WTC11 (cell line): ENCODE measurements at regions not wholly inside any gene's neighbourhood (a gene's known extent, or its start where the extent isn't known, plus 50 kb on each side); places are given as distances from the start of the nearest gene placed in this dataset.

Experiments used
- ATAC-seq: fragments of 200-7000 bp; cut with Tn5 transposase; 2 replicates; pipeline ENCODE4 v1.10.0; 2021; ENCODE audit warnings: mild to moderate bottlenecking, moderate library complexity
- CTCF ChIA-PET: fragments of 300-600 bp; sonication (Branson Sonifier 250); formaldehyde crosslinking; loops from one replicate; lab custom pipeline; 2021; ENCODE audit warnings: antibody characterized with exemption; lab: Charles Lee
- POLR2A ChIA-PET: fragments of 350-600 bp; sonication (Branson Sonifier 250); formaldehyde crosslinking; loops from one replicate; lab custom pipeline; 2021; ENCODE audit warnings: antibody characterized with exemption; lab: Charles Lee
- DNase-seq: peaks from one replicate; pipeline ENCODE4 v3.0.0; 2021; ENCODE audit warnings: low spot score
- H3K27ac Mint-ChIP-seq: 2 replicates; pipeline ENCODE4 v1.8.0; 2021; ENCODE audit warnings: mixed read lengths
- H3K27me3 Mint-ChIP-seq: 2 replicates; pipeline ENCODE4 v1.8.0; 2021; ENCODE audit warnings: low read depth, mild to moderate bottlenecking, moderate library complexity, mixed read lengths
- H3K36me3 Mint-ChIP-seq: 2 replicates; pipeline ENCODE4 v1.8.0; 2021; ENCODE audit warnings: mixed read lengths
- H3K4me1 Mint-ChIP-seq: 2 replicates; pipeline ENCODE4 v1.8.0; 2022; ENCODE audit warnings: mixed read lengths
- H3K4me3 Mint-ChIP-seq: 2 replicates; pipeline ENCODE4 v1.8.0; 2021; ENCODE audit warnings: mild to moderate bottlenecking, moderate library complexity, mixed read lengths
- H3K9me3 Mint-ChIP-seq: 2 replicates; pipeline ENCODE4 v1.8.0; 2021; ENCODE audit warnings: mixed read lengths
- CREB1 ChIP-seq: sonication (generic); formaldehyde crosslinking; IDR thresholded peaks from 2 replicates; pipeline ENCODE4 v1.8.0; 2023; ENCODE audit warnings: mild to moderate bottlenecking, missing genetic modification reagents
- ETV6 ChIP-seq: sonication (generic); formaldehyde crosslinking; IDR thresholded peaks from 2 replicates; pipeline ENCODE4 v1.8.1; 2022; ENCODE audit warnings: mild to moderate bottlenecking, missing genetic modification reagents
- FOXJ3 ChIP-seq: sonication (generic); formaldehyde crosslinking; IDR thresholded peaks from 2 replicates; pipeline ENCODE4 v1.9.0; 2021; ENCODE audit warnings: missing genetic modification reagents, mild to moderate bottlenecking, borderline replicate concordance
- FOXK1 ChIP-seq: sonication (generic); formaldehyde crosslinking; IDR thresholded peaks from 2 replicates; pipeline ENCODE4 v1.8.0; 2022; ENCODE audit warnings: mild to moderate bottlenecking, moderate library complexity, missing genetic modification reagents
- GABPB1 ChIP-seq: sonication (generic); formaldehyde crosslinking; IDR thresholded peaks from 2 replicates; pipeline ENCODE4 v1.8.1; 2023; ENCODE audit warnings: mild to moderate bottlenecking, missing genetic modification reagents
- KAT7 ChIP-seq: sonication (generic); formaldehyde crosslinking; IDR thresholded peaks from 2 replicates; pipeline ENCODE4 v1.8.1; 2023; ENCODE audit warnings: missing genetic modification reagents, mild to moderate bottlenecking, borderline replicate concordance
- MXD4 ChIP-seq: fragments of 250-450 bp; sonication (Bioruptor Pico); IDR thresholded peaks from 2 replicates; pipeline ENCODE4 v1.8.0; 2021; ENCODE audit warnings: mild to moderate bottlenecking, moderate library complexity, borderline replicate concordance
- NFE2L1 ChIP-seq: sonication (generic); formaldehyde crosslinking; IDR thresholded peaks from 2 replicates; pipeline ENCODE4 v1.8.1; 2023; ENCODE audit warnings: missing genetic modification reagents
- NFYB ChIP-seq: sonication (generic); formaldehyde crosslinking; conservative IDR thresholded peaks from 2 replicates; pipeline ENCODE4 v1.8.0; 2022; ENCODE audit warnings: low read depth, missing genetic modification reagents
- ZNF121 ChIP-seq: sonication (generic); formaldehyde crosslinking; IDR thresholded peaks from 2 replicates; pipeline ENCODE4 v1.8.0; 2023; ENCODE audit warnings: missing genetic modification reagents
- ZNF138 ChIP-seq: sonication (generic); formaldehyde crosslinking; conservative IDR thresholded peaks from 2 replicates; pipeline ENCODE4 v1.8.1; 2022; ENCODE audit warnings: mild to moderate bottlenecking, moderate library complexity, missing genetic modification reagents
- ZNF219 ChIP-seq: sonication (generic); formaldehyde crosslinking; IDR thresholded peaks from 2 replicates; pipeline ENCODE4 v1.8.0; 2023; ENCODE audit warnings: missing genetic modification reagents, mild to moderate bottlenecking, borderline replicate concordance
- TF ChIP-seq, protein P1 (sequence below): sonication (generic); formaldehyde crosslinking; IDR thresholded peaks from 2 replicates; pipeline ENCODE4 v1.8.1; 2023; ENCODE audit warnings: mild to moderate bottlenecking, missing genetic modification reagents, borderline replicate concordance
- TF ChIP-seq, protein P2 (sequence below): fragments of 250-450 bp; sonication (Bioruptor Pico); IDR thresholded peaks from 2 replicates; pipeline ENCODE4 v1.9.0; 2021; ENCODE audit warnings: mild to moderate bottlenecking
- TF ChIP-seq, protein P3 (sequence below): sonication (generic); formaldehyde crosslinking; IDR thresholded peaks from 2 replicates; pipeline ENCODE4 v1.8.1; 2023; ENCODE audit warnings: mild to moderate bottlenecking, missing genetic modification reagents, moderate library complexity
- TF ChIP-seq, protein P4 (sequence below): sonication (generic); formaldehyde crosslinking; IDR thresholded peaks from 2 replicates; pipeline ENCODE4 v1.8.1; 2022; ENCODE audit warnings: low read depth, missing genetic modification reagents, borderline replicate concordance
- TF ChIP-seq, protein P5 (sequence below): sonication (generic); formaldehyde crosslinking; conservative IDR thresholded peaks from 2 replicates; pipeline ENCODE4 v1.8.1; 2022; ENCODE audit warnings: mild to moderate bottlenecking, missing genetic modification reagents
- TF ChIP-seq, protein P6 (sequence below): sonication (generic); formaldehyde crosslinking; conservative IDR thresholded peaks from 2 replicates; pipeline ENCODE4 v1.8.1; 2023; ENCODE audit warnings: mild to moderate bottlenecking, low read depth, missing genetic modification reagents, moderate library complexity
- TF ChIP-seq, protein P7 (sequence below): sonication (generic); formaldehyde crosslinking; IDR thresholded peaks from 2 replicates; pipeline ENCODE4 v1.8.1; 2023; ENCODE audit warnings: mild to moderate bottlenecking, missing genetic modification reagents, moderate library complexity

DNA sequence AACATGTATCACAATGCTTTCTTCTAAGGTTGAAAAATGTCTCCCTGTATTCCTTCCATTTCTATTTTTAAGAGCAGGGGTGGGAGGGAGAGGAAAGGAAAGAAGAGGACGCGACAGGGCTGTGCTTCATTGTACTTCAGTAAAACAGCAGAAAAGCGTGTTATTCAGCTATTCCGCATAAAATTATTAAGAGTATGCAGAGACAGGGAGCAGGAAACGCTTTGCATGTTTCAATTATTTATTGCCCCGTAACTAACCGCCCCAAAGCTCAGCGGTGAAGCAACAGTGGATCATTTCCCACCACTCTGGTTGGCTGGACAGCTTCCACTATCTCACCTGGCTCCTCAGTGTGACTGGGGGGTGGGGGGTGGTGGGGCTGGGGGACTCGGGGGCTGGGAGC is 188.9 kb downstream of the TTLL2 start:
- Mint-ChIP-seq H3K4me3 (no peak overlapping the region), H3K27ac (no peak overlapping the region), H3K4me1 (peaks cover 15% of the 10 kb centered on the region), H3K9me3 (no peaks in the 10 kb centered on the region), H3K36me3 (no peaks in the 10 kb centered on the region), H3K27me3 (no peaks in the 10 kb centered on the region)
- ChIA-PET POLR2A (no interaction called here), CTCF (interaction anchor here (0.6 to 1.5 kb wide), 2 partner anchors 10 to 29 kb away, joined by 3 to 4 read pairs; no protein-coding TSS in a partner anchor)
- DNase-seq, result no peak
- no peak for TF ChIP-seq ZNF219
- TF ChIP-seq MXD4 (CRISPR knock-in tag), result no peak
- TF ChIP-seq, protein P1, sequence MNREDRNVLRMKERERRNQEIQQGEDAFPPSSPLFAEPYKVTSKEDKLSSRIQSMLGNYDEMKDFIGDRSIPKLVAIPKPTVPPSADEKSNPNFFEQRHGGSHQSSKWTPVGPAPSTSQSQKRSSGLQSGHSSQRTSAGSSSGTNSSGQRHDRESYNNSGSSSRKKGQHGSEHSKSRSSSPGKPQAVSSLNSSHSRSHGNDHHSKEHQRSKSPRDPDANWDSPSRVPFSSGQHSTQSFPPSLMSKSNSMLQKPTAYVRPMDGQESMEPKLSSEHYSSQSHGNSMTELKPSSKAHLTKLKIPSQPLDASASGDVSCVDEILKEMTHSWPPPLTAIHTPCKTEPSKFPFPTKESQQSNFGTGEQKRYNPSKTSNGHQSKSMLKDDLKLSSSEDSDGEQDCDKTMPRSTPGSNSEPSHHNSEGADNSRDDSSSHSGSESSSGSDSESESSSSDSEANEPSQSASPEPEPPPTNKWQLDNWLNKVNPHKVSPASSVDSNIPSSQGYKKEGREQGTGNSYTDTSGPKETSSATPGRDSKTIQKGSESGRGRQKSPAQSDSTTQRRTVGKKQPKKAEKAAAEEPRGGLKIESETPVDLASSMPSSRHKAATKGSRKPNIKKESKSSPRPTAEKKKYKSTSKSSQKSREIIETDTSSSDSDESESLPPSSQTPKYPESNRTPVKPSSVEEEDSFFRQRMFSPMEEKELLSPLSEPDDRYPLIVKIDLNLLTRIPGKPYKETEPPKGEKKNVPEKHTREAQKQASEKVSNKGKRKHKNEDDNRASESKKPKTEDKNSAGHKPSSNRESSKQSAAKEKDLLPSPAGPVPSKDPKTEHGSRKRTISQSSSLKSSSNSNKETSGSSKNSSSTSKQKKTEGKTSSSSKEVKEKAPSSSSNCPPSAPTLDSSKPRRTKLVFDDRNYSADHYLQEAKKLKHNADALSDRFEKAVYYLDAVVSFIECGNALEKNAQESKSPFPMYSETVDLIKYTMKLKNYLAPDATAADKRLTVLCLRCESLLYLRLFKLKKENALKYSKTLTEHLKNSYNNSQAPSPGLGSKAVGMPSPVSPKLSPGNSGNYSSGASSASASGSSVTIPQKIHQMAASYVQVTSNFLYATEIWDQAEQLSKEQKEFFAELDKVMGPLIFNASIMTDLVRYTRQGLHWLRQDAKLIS (CRISPR knock-in tag), result no peak
- TF ChIP-seq, protein P2, sequence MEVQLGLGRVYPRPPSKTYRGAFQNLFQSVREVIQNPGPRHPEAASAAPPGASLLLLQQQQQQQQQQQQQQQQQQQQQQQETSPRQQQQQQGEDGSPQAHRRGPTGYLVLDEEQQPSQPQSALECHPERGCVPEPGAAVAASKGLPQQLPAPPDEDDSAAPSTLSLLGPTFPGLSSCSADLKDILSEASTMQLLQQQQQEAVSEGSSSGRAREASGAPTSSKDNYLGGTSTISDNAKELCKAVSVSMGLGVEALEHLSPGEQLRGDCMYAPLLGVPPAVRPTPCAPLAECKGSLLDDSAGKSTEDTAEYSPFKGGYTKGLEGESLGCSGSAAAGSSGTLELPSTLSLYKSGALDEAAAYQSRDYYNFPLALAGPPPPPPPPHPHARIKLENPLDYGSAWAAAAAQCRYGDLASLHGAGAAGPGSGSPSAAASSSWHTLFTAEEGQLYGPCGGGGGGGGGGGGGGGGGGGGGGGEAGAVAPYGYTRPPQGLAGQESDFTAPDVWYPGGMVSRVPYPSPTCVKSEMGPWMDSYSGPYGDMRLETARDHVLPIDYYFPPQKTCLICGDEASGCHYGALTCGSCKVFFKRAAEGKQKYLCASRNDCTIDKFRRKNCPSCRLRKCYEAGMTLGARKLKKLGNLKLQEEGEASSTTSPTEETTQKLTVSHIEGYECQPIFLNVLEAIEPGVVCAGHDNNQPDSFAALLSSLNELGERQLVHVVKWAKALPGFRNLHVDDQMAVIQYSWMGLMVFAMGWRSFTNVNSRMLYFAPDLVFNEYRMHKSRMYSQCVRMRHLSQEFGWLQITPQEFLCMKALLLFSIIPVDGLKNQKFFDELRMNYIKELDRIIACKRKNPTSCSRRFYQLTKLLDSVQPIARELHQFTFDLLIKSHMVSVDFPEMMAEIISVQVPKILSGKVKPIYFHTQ (CRISPR knock-in tag), result no peak
- ATAC-seq, result no peak

DNA sequence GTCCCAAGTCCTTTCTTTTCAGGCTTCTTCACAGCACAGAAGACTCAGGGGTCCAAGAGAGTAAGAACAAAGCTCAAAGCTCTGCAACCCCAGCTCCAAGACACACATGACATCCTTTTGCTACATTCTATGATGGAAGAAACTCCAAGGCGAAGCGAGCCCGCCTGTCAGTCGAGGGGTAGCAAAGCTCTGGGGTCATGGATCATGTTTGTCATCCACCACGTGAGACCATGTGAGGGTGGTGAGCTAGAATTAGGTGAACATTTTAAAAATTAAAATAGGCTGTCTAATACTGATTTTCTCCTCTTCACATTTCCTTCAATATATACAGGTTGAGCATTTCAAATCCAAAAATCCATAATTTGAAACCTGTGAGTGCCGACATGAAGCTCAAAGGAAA is 189.6 kb downstream of the TTLL2 start:
- H3K9me3 Mint-ChIP-seq, result no peaks in the 10 kb centered on the region
- ATAC-seq (no peak), DNase-seq (no peak)
- H3K4me1 Mint-ChIP-seq, result peaks cover 10% of the 10 kb centered on the region
- H3K4me3 Mint-ChIP-seq, result no peak overlapping the region
- ChIA-PET CTCF (interaction anchor here (0.6 to 1.5 kb wide), 3 partner anchors 11 to 719 kb away, joined by 3 to 4 read pairs (median 3); no protein-coding TSS in a partner anchor), POLR2A (no interaction called here)
- TF ChIP-seq CREB1 (CRISPR knock-in tag) (no peak), GABPB1 (CRISPR knock-in tag) (no peak), ZNF138 (CRISPR knock-in tag) (no peak), FOXJ3 (CRISPR knock-in tag) (no peak)
- TF ChIP-seq, protein P3, sequence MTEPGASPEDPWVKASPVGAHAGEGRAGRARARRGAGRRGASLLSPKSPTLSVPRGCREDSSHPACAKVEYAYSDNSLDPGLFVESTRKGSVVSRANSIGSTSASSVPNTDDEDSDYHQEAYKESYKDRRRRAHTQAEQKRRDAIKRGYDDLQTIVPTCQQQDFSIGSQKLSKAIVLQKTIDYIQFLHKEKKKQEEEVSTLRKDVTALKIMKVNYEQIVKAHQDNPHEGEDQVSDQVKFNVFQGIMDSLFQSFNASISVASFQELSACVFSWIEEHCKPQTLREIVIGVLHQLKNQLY (CRISPR knock-in tag), result no peak
- H3K27me3 Mint-ChIP-seq, result no peaks in the 10 kb centered on the region
- H3K27ac Mint-ChIP-seq, result no peak overlapping the region
- H3K36me3 Mint-ChIP-seq, result no peaks in the 10 kb centered on the region

DNA sequence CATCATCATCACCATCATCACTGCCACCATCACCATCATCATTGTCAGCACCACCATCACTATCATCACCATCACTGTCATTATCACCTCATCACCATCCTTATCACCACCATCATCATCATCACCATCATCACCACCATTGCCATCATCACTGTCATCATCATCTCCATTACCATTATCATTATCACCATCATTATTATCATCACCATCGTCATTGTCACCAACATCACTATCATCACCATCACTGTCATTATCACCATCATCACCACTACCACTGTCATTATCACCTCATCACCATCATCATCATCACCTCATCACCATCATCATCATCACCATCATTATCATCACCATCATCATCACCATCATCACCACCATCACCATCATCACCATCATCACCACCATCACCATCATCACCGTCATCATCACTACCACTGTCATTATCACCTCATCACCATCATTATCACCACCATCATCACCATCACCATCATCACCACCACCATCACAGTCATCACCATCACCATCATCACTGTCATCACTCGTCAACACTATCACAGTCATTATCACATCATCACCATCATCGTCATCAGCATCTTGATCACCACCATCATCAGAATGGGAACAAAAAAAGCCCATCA is 191.1 kb downstream of the TTLL2 start:
- DNase-seq (no peak), ATAC-seq (no peak)
- no peaks in the 10 kb centered on the region for H3K9me3 Mint-ChIP-seq
- no peak overlapping the region for H3K27ac Mint-ChIP-seq
- ChIA-PET POLR2A (no interaction called here), CTCF (no interaction called here)
- H3K4me3 Mint-ChIP-seq, result no peak overlapping the region
- H3K4me1 Mint-ChIP-seq, result no peaks in the 10 kb centered on the region; the same call in 1 of the 2 replicates
- no peaks in the 10 kb centered on the region for H3K36me3 Mint-ChIP-seq
- no peaks in the 10 kb centered on the region for H3K27me3 Mint-ChIP-seq
- TF ChIP-seq ETV6 (CRISPR knock-in tag), result no peak
- TF ChIP-seq, protein P4, sequence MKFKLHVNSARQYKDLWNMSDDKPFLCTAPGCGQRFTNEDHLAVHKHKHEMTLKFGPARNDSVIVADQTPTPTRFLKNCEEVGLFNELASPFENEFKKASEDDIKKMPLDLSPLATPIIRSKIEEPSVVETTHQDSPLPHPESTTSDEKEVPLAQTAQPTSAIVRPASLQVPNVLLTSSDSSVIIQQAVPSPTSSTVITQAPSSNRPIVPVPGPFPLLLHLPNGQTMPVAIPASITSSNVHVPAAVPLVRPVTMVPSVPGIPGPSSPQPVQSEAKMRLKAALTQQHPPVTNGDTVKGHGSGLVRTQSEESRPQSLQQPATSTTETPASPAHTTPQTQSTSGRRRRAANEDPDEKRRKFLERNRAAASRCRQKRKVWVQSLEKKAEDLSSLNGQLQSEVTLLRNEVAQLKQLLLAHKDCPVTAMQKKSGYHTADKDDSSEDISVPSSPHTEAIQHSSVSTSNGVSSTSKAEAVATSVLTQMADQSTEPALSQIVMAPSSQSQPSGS (CRISPR knock-in tag), result no peak
- TF ChIP-seq, protein P5, sequence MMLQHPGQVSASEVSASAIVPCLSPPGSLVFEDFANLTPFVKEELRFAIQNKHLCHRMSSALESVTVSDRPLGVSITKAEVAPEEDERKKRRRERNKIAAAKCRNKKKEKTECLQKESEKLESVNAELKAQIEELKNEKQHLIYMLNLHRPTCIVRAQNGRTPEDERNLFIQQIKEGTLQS (CRISPR knock-in tag), result no peak
- no peak for TF ChIP-seq MXD4 (CRISPR knock-in tag)
- TF ChIP-seq, protein P6, sequence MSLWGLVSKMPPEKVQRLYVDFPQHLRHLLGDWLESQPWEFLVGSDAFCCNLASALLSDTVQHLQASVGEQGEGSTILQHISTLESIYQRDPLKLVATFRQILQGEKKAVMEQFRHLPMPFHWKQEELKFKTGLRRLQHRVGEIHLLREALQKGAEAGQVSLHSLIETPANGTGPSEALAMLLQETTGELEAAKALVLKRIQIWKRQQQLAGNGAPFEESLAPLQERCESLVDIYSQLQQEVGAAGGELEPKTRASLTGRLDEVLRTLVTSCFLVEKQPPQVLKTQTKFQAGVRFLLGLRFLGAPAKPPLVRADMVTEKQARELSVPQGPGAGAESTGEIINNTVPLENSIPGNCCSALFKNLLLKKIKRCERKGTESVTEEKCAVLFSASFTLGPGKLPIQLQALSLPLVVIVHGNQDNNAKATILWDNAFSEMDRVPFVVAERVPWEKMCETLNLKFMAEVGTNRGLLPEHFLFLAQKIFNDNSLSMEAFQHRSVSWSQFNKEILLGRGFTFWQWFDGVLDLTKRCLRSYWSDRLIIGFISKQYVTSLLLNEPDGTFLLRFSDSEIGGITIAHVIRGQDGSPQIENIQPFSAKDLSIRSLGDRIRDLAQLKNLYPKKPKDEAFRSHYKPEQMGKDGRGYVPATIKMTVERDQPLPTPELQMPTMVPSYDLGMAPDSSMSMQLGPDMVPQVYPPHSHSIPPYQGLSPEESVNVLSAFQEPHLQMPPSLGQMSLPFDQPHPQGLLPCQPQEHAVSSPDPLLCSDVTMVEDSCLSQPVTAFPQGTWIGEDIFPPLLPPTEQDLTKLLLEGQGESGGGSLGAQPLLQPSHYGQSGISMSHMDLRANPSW (CRISPR knock-in tag), result no peak
- TF ChIP-seq ZNF121 (CRISPR knock-in tag), result no peak
- TF ChIP-seq NFE2L1, result no peak
- TF ChIP-seq NFYB (CRISPR knock-in tag), result no peak
- TF ChIP-seq, protein P7, sequence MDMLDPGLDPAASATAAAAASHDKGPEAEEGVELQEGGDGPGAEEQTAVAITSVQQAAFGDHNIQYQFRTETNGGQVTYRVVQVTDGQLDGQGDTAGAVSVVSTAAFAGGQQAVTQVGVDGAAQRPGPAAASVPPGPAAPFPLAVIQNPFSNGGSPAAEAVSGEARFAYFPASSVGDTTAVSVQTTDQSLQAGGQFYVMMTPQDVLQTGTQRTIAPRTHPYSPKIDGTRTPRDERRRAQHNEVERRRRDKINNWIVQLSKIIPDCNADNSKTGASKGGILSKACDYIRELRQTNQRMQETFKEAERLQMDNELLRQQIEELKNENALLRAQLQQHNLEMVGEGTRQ (CRISPR knock-in tag), result no peak
- no peak for TF ChIP-seq KAT7 (CRISPR knock-in tag)
- no peak for TF ChIP-seq FOXK1 (CRISPR knock-in tag)
